Lower leg skin (tissue), 3 donors: ENCODE measurements at regions not wholly inside any gene's neighbourhood (a gene's known extent, or its start where the extent isn't known, plus 50 kb on each side); places are given as distances from the start of the nearest gene placed in this dataset.

ENCODE experiments used
- CTCF ChIP-seq, 3 donors: fragments of 450-650 bp; IDR thresholded peaks; one replicate each; pipeline ENCODE4 v1.5.1; 2016; ENCODE audit warnings: antibody characterized with exemption in 3 of 3, mild to moderate bottlenecking in 3 of 3, moderate library complexity in 2 of 3
- POLR2A ChIP-seq, 2 donors: fragments of 450-650 bp; IDR thresholded peaks; one replicate each; pipeline ENCODE4 v1.6.1; 2016 to 2017; ENCODE audit warnings: antibody characterized with exemption in 2 of 2, mild to moderate bottlenecking in 1 of 2, moderate library complexity in 1 of 2

GRCh38 chr2:8123464-8123863, 558.4 kb upstream of the ID2 start:
- TF ChIP-seq CTCF (IDR thresholded peaks at IDR 0.05) (no peak), POLR2A (IDR thresholded peaks at IDR 0.05) (no peak)
